Astrocyte (in vitro differentiated cells and primary cell): ENCODE measurements at regions not wholly inside any gene's neighbourhood (a gene's known extent, or its start where the extent isn't known, plus 50 kb on each side); places are given as distances from the start of the nearest gene placed in this dataset.

ENCODE experiments used
- CTCF ChIP-seq: IDR thresholded peaks from 2 replicates; pipeline ENCODE4 v1.5.1; 2011; ENCODE audit warnings: low read depth, mild to moderate bottlenecking, inconsistent platforms, low read length, moderate library complexity; ENCODE audit not compliant: insufficient read depth
- EZH2 ChIP-seq: IDR thresholded peaks from 2 replicates; pipeline ENCODE4 v1.6.1; 2012; ENCODE audit warnings: mild to moderate bottlenecking, low read length, inconsistent platforms; ENCODE audit not compliant: insufficient read depth

GRCh38 chr20:55239269-55239668 lies 763.9 kb downstream of the DOK5 start:
- no peak for TF ChIP-seq CTCF
- TF ChIP-seq EZH2 = no peak
